T-helper 1 cell (primary cell): ENCODE measurements at regions not wholly inside any gene's neighbourhood (a gene's known extent, or its start where the extent isn't known, plus 50 kb on each side); places are given as distances from the start of the nearest gene placed in this dataset.
"Not testable (repeated sequence)": the region's sequence is repeated elsewhere in the genome, so short reads cannot be mapped to it uniquely, and the experiment has no call there.

ENCODE experiments used
- DNase-seq, 5 donors: peaks; one replicate each; pipeline ENCODE4 v3.0.0-alpha.2; 2012 to 2020

DNA sequence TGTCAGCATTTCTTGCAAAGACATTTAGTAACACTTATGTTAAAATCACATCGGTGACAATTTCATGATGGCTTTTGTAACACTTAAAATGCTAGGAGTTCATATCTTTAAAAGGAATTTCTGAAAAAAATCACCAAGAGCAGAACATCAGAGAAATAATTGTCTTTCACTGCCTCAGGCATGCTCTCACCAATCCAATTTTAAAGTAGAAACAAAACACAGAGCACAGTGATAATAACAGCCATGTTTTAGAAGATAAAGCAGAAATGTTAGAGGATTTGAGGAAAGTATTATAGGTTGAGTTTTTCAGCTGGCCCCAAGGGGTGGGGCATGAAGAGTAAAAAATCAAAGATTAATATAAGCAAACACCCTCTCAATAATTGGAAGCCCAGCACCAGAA, 1037.6 kb downstream of the DSC3 start:
- no peak for DNase-seq

- DNase-seq = no peak
Measured at GRCh38 chr18:29982218-29982617, 1060.3 kb downstream of the DSC3 start.

DNA sequence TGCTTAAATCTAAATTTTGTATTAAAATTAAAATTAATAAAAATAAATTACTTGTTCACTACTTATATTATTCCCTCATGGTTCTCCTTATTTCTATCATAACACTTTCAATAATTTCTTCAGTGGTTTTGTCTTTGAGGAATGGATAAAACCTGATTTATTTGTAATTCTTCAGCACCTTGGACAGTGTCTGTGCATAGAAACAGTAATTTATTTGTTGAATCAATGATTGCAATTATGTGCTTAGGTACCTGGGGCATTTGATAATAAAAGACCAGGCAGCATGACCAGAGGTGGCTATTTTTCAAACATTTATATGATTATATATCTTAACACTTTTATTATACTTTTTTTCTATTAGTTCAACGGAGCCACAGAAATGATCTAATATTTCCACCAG, 1062.7 kb downstream of the DSC3 start:
- no peak for DNase-seq

DNA sequence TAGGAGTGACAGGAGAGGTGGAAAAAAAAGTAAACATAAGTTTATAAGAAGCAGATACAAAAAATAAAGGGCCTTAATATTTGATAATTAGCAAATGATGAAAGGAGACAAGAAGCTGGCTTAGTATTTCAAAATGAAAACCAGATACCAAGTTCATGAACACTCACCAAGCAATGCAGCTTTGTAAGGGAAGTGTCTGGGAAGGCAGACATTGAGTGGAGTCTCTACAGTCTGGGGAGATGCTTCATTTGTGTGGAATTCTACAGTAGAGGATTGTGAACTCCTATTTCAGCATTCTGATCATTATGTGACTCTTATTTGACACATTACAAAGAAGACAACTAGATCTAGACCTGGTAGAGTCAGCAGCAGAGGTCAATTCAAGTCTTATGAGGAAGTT, 1072.7 kb downstream of the DSC3 start:
- no peak for DNase-seq

- no peak for DNase-seq
Measured at GRCh38 chr18:29962579-29962978, 1080.0 kb downstream of the DSC3 start.

DNA sequence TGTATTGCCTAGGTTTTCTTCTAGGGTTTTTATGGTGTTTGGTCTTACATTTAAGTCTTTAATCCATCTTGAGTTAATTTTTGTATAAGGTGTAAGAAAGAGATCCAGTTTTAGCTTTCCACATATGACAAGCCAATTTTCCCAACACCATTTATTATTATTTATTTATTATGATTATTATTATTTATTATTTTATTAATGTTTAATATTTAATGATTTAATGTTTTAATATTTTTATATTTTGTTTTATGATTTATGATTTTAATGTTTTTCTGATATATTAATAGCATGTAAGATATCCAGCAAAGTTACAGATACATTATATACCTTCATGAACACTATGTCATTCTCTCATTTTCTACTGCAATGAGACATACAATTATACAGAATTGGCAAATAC, 1082.0 kb downstream of the DSC3 start:
- no peak for DNase-seq

- DNase-seq = no peak
Measured at GRCh38 chr18:29930231-29930630, 1112.3 kb downstream of the DSC3 start.

DNA sequence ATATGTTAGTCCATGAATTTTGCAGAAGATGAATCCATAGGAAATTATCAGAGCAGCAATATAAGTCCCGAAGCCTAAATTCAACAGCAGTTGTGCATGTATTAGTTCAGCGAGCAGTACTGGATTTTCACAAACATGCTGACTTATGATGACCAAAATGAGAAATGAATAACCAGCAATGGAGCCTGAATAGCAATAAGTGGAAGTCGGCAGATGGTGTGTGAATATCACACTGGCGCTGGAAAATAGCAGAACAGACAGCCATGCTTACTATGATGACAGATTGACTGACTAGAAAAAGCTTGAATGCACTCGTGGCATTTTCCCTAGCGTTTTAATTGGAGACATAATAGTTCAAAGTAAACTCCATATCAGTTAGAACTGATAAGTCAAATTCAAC, 1114.5 kb downstream of the DSC3 start:
- DNase-seq = no peak

- no peak for DNase-seq
Measured at GRCh38 chr18:29925566-29925965, 1117.0 kb downstream of the DSC3 start.

DNA sequence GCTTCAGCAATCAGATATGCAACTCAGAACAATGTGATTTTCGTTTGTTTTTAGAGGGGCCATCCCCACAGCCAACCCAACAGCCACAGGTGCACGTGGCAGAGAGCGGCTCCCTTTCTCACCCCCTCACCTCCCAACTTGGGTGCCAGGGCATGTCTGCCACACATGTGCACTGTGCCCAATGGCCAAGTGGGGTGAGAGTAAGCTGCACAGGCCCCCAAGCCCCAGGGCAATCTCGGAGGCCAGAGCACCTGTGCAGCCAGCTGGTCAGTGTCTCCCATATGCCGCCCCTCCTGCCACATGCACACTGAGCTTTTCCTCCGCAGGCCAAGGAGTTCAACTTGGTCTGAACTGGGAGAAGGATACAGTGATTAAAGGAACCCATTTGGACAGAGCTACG, 1130.2 kb downstream of the DSC3 start:
- DNase-seq = no peak

- DNase-seq = no peak
Measured at GRCh38 chr18:29892960-29893558, 1149.5 kb downstream of the DSC3 start.

DNA sequence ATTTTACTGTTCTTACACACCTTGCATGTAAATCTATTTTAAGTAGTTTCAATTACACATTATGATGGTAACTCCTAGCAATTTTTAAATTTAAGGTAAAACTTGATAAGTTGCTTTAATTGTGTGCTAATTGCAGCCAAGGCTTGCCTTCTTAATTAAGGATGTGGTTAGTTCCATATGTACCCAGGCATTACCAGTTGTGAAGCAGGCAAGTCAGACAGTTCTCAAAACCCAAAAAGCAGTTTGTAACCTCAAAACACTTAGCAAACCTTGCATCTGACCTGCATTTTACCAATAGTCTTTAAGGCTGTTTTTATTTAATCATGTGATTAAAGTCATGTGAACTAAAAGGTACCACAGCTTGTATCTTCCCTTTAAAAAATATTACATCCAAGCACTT, 1159.4 kb downstream of the DSC3 start:
- no peak for DNase-seq

GRCh38 chr18:29882620-29883019, 1159.9 kb downstream of the DSC3 start:
- DNase-seq = no peak

- DNase-seq = no peak
Measured at GRCh38 chr18:29879763-29880162, 1162.8 kb downstream of the DSC3 start.

DNA sequence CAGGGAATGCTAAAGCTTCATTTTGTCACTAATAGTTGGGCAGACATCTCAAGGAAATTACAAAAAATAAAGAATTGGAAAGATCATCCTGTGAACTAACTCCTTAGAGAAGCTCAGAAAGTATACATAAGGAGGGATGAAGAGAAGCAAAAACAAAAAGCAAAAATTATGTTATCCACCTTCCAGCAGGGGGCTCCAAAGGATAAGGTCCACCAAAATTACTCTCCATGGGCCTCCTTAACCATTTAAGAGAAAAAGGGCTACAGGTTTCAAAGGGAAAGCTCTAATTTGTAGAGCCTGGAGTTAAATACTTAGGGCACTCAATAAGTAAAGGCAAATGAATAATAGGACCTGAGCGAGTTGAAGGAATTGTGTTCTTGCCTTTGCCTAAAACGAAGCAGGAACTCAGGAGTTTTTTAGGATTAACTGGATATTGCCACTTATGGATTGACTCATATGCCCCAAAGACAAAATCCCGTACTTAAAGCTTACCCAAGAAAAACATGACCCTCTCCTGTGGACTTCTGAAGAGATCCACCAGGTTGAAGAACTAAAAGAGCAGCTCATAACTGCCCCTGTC, 1167.9 kb downstream of the DSC3 start:
- no peak for DNase-seq

DNA sequence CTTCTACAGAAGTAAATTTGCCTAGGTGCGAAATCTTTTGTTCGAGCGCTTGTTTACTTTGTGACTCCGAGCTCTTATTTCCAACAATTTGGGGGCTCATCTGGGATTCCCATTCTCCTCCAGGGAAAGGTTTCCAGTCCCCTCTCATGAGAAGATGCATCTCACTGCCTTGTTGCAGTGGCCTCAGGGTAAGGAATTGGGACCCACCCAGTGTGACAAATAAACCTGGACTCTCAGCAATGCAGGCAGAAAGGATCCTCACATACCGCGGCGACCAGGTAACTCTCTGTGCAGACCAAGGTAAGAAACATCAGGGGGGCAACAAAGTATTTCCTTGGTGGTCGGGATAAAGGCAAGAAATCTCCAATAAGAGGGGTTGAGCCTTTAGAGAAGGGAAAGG, 1169.3 kb downstream of the DSC3 start:
- DNase-seq = no peak

- no peak for DNase-seq
Measured at GRCh38 chr18:29871246-29871645, 1171.3 kb downstream of the DSC3 start.

DNA sequence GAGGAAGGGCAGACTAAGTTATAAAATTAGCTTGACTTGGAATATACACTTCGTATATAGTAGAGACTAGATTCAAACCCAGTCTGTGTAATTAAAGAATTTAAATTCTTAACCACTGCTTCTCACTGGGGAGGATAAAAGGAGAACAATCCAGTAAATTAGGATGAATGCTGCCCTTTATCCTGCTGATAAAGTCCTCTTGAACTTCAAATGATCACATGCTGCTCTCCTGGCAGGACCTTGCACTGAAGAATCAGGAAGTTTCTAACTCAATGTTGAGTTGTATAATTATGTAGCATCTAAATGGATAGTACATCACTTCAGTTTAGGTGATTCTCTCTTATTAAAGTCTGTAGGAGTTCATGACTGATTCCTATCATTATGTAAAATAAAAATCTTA, 1179.7 kb downstream of the DSC3 start:
- DNase-seq = no peak

DNA sequence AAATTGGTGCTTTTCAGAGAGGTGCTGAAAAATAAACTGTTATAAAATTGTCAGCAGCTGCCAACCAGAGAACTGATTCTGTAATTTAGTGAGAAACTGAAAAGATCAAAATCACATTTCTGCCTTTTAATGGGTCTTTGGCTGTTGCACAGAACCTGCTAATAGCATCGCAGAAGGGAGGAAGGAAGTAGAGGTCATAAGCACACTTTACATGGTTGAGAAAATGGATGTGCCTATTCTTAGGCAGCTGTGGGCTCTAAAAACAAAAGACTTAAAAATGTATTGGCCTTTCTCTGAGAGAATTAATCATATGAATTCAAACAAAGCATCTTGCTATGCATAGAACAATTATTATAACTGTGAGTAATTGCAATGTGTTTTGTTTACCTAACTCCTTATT, 1186.9 kb downstream of the DSC3 start:
- no peak for DNase-seq

GRCh38 chr18:29853126-29853525, 1189.4 kb downstream of the DSC3 start:
- DNase-seq = no peak

DNA sequence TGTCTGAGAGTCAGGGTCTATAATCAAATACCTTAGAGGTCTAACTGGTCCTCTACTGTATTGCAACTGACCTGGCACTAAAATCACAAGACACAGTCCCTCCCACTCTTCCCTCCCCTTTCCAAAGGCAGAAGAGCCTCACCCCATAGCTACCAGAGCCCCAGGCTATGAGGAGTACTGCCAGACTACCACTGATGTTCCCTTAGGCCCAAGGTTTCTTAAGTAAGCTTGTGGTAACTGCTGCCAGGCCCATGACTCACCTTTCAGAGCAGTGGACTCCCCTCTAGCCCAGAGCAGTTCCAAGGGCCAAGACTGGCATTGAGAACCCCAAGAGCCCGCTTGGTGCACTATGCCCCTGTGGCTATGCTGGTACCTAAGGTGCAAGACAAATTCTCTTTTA, 1193.4 kb downstream of the DSC3 start:
- DNase-seq = no peak

GRCh38 chr18:29841631-29842030, 1200.9 kb downstream of the DSC3 start:
- DNase-seq = no peak

DNA sequence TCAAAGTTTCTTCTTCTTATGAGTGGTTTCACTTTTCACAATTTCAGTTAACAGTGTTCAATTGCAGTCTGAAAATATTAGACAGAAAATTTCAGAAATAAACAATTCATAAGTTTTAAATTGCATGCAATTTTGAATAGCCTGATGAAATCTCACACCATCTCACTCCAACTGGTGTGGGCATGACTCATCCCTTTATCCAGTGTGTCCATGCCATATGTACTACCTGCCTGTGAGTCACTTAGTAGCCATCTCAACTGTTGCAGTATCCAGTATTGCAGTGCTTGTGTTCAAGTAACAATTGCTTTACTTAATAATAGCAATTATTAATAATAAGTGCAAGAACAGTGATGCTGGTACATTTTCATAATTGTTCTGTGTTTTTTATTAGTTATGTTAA, 1202.5 kb downstream of the DSC3 start:
- no peak for DNase-seq

DNA sequence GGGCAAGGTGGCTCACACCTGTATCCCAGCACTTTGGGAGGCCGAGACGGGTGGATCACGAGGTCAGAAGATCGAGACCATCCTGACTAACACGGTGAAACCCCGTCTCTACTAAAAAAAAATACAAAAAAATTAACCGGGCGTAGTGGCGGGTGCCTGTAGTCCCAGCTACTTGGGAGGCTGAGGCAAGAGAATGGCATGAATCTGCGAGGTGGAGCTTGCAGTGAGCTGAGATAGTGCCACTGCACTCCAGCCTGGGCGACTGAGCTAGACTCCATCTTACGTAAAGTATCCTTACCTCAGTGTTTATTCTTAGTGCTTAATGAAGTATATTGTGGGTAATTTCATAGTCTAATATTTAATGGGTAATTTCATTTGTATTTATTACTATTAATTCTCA, 1203.6 kb downstream of the DSC3 start:
- not testable (repeated sequence) for DNase-seq

DNA sequence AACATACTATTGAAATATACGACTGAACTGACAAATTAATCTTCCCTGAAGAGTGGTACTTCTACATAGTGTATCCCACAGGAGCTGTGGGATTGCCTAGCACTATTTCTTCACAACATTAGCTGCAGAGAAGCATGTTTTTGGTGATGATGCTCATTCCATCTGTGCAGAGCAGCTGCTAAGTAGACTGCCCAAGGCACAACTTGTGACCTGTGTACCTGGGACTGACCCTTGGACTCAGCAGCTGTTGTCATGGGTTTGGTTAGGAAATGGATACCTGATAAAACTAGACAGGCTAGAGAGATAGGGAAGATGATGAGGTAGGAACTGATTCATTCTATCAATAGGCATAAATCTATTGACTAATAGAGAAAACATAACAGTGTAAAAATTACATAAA, 1204.0 kb downstream of the DSC3 start:
- no peak for DNase-seq
